ENCODE measurements at regions not wholly inside any gene's neighbourhood (a gene's known extent, or its start where the extent isn't known, plus 50 kb on each side); places are given as distances from the start of the nearest gene placed in this dataset.

- TF ChIP-seq CTCF (IDR thresholded peaks at IDR 0.05) (no peak), POLR2A (IDR thresholded peaks at IDR 0.05) (no peak)
These were observed 54.1 kb upstream of the ZNF366 start for GRCh38 chr5:72561148-72561972.

All from Peyer's patch (tissue), 4 donors.